ENCODE measurements at regions not wholly inside any gene's neighbourhood (a gene's known extent, or its start where the extent isn't known, plus 50 kb on each side); places are given as distances from the start of the nearest gene placed in this dataset.
"Not testable (repeated sequence)": the region's sequence is repeated elsewhere in the genome, so short reads cannot be mapped to it uniquely, and the experiment has no call there.

- DNase-seq: no peak
- H3K9ac ChIP-seq (ENCODE audit: low read length): no peak overlapping the region
- H3K9me2 ChIP-seq (replicated peaks; ENCODE audit: insufficient read depth, low read length): no peaks in the 10 kb centered on the region
- H3K79me2 ChIP-seq (ENCODE audit: low read length): no peaks in the 10 kb centered on the region
- no peak overlapping the region for H3K27ac ChIP-seq (ENCODE audit: low read length)
- no peak overlapping the region for H3K4me2 ChIP-seq (ENCODE audit: low read depth, low read length, poor library complexity, severe bottlenecking)
- H3K4me3 ChIP-seq (ENCODE audit: low read length): no peak overlapping the region
- peaks cover 3% of the 10 kb centered on the region; the same call in 1 of the 2 replicates for H3K9me3 ChIP-seq (ENCODE audit: low read length)
- H2AFZ ChIP-seq (ENCODE audit: low read length): no peak overlapping the region
- no peaks in the 10 kb centered on the region for H3K27me3 ChIP-seq (ENCODE audit: low read length)
- no peaks in the 10 kb centered on the region for H3K4me1 ChIP-seq (ENCODE audit: low read length)
- H4K20me1 ChIP-seq (ENCODE audit: insufficient read depth, low read depth, low read length): no peaks in the 10 kb centered on the region
- H3K36me3 ChIP-seq (ENCODE audit: insufficient read depth, low read length): no peaks in the 10 kb centered on the region
Observed at GRCh38 chr14:82805892-82806825, 1272.5 kb upstream of the SEL1L start.

- no peak for DNase-seq
- Histone ChIP-seq H3K27me3 (ENCODE audit: low read length) (no peaks in the 10 kb centered on the region), H2AFZ (ENCODE audit: low read length) (no peak overlapping the region), H3K79me2 (ENCODE audit: low read length) (no peaks in the 10 kb centered on the region), H3K4me3 (ENCODE audit: low read length) (no peak overlapping the region), H3K27ac (ENCODE audit: low read length) (no peak overlapping the region), H4K20me1 (ENCODE audit: insufficient read depth, low read depth, low read length) (no peaks in the 10 kb centered on the region), H3K4me1 (ENCODE audit: low read length) (no peaks in the 10 kb centered on the region), H3K9me2 (replicated peaks; ENCODE audit: insufficient read depth, low read length) (no peaks in the 10 kb centered on the region), H3K9me3 (ENCODE audit: low read length) (peaks cover 9% of the 10 kb centered on the region), H3K4me2 (ENCODE audit: low read depth, low read length, poor library complexity, severe bottlenecking) (no peak overlapping the region), H3K9ac (ENCODE audit: low read length) (no peak overlapping the region), H3K36me3 (ENCODE audit: insufficient read depth, low read length) (no peaks in the 10 kb centered on the region)
Observed at GRCh38 chr14:82811246-82811645, 1277.6 kb upstream of the SEL1L start.

- H3K27me3 ChIP-seq (ENCODE audit: low read length); H3K4me2 ChIP-seq (ENCODE audit: low read depth, low read length, poor library complexity, severe bottlenecking); H2AFZ ChIP-seq (ENCODE audit: low read length); DNase-seq; H4K20me1 ChIP-seq (ENCODE audit: insufficient read depth, low read depth, low read length); H3K4me1 ChIP-seq (ENCODE audit: low read length); H3K9ac ChIP-seq (ENCODE audit: low read length); H3K79me2 ChIP-seq (ENCODE audit: low read length); H3K9me2 ChIP-seq (replicated peaks; ENCODE audit: insufficient read depth, low read length); H3K27ac ChIP-seq (ENCODE audit: low read length); H3K9me3 ChIP-seq (ENCODE audit: low read length); H3K36me3 ChIP-seq (ENCODE audit: insufficient read depth, low read length); H3K4me3 ChIP-seq (ENCODE audit: low read length): not testable (repeated sequence)
Observed at GRCh38 chr14:82814339-82814738, 1280.7 kb upstream of the SEL1L start.

DNA sequence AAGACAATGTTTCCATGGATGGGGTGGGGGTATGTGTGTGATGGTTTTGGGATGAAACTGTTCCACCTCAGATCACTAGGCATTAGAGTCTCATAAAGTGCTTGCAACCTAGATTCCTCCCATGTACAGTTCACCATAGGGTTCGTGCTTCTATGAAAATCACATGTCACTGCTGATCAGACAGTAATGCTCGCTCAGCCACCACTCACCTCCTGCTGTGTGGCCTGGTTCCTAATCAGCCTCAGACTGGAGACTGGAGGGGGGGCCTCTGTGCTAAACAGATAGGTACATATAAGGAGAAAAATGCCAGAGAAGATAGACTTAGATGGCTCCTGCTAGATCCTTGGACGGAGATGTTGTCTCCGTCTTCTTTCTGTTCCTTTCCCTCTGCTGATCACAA lies 1296.9 kb upstream of the SEL1L start:
- H3K9me2 ChIP-seq (replicated peaks; ENCODE audit: insufficient read depth, low read length): no peaks in the 10 kb centered on the region
- H3K27ac ChIP-seq (ENCODE audit: low read length): no peak overlapping the region
- H3K4me1 ChIP-seq (ENCODE audit: low read length): no peaks in the 10 kb centered on the region
- no peaks in the 10 kb centered on the region for H3K36me3 ChIP-seq (ENCODE audit: insufficient read depth, low read length)
- no peak for DNase-seq
- no peaks in the 10 kb centered on the region for H3K27me3 ChIP-seq (ENCODE audit: low read length)
- H3K9me3 ChIP-seq (ENCODE audit: low read length): no peaks in the 10 kb centered on the region
- H3K4me3 ChIP-seq (ENCODE audit: low read length): no peak overlapping the region
- H2AFZ ChIP-seq (ENCODE audit: low read length): no peak overlapping the region
- no peak overlapping the region for H3K9ac ChIP-seq (ENCODE audit: low read length)
- no peak overlapping the region for H3K4me2 ChIP-seq (ENCODE audit: low read depth, low read length, poor library complexity, severe bottlenecking)
- no peaks in the 10 kb centered on the region for H3K79me2 ChIP-seq (ENCODE audit: low read length)
- H4K20me1 ChIP-seq (ENCODE audit: insufficient read depth, low read depth, low read length): no peaks in the 10 kb centered on the region

DNA sequence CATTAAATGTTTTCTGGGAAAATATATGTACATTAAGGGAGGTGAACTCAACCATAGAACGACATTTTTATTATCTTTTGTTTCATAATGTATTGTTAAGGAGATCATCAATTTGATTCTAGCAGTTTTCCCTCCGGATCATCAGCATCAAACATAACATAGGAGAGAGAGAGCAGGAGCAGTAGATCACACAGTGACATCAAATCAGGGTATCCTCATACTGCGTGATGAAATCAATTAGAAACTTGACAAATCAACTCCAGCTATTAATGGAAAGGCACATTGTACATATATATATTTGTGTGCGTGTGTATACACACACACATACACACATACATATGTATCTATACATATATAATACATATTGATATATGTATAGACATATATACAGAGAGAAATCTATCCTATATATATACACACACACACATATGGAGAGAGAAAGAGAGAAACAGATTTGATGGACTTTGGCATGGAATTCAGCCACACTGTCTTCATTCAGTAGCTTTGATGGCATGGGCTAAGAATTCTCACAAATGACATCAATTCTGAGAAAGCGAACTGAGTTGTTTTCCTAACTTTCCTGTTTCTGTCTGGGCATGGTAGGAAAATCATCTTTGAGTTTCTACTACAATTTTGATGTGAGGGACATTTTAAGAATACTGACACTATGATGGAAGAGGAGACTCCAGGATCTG lies 1302.8 kb upstream of the SEL1L start:
- no peak overlapping the region for H3K4me3 ChIP-seq (ENCODE audit: low read length)
- H3K27ac ChIP-seq (ENCODE audit: low read length): no peak overlapping the region
- H3K27me3 ChIP-seq (ENCODE audit: low read length): no peaks in the 10 kb centered on the region
- H3K9ac ChIP-seq (ENCODE audit: low read length): no peak overlapping the region
- H3K4me2 ChIP-seq (ENCODE audit: low read depth, low read length, poor library complexity, severe bottlenecking): no peak overlapping the region
- H4K20me1 ChIP-seq (ENCODE audit: insufficient read depth, low read depth, low read length): no peaks in the 10 kb centered on the region
- no peaks in the 10 kb centered on the region for H3K4me1 ChIP-seq (ENCODE audit: low read length)
- no peak for DNase-seq
- no peak overlapping the region for H2AFZ ChIP-seq (ENCODE audit: low read length)
- H3K9me2 ChIP-seq (replicated peaks; ENCODE audit: insufficient read depth, low read length): no peaks in the 10 kb centered on the region
- no peaks in the 10 kb centered on the region for H3K9me3 ChIP-seq (ENCODE audit: low read length)
- H3K79me2 ChIP-seq (ENCODE audit: low read length): no peaks in the 10 kb centered on the region
- H3K36me3 ChIP-seq (ENCODE audit: insufficient read depth, low read length): no peaks in the 10 kb centered on the region

DNA sequence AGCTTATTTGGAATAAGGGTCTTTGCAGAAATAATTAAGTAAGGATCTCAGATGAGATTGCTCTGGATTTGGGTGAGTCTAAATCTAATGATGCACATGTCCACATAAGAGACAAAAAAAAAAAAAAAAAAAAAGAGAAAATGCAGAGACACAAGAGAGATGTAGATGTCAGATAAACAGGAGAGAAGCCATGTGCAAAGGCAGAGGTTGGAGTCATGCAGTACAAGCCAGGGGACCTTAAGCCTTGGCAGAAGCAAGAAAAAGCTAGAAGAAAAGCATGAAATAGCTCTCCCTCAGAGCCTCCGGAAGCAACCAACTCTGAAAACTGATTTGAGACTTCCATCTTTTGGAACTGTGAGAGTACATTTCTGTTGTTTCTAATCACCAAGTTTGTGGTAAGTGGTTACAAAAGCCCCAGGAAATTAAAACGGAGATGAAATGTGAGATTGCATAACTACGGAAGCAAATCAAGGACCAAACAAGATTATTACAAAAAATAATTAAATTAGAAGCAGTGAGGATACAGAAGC lies 1304.0 kb upstream of the SEL1L start:
- no peak overlapping the region for H3K4me3 ChIP-seq (ENCODE audit: low read length)
- no peak for DNase-seq
- H2AFZ ChIP-seq (ENCODE audit: low read length): no peak overlapping the region
- H3K9me2 ChIP-seq (replicated peaks; ENCODE audit: insufficient read depth, low read length): no peaks in the 10 kb centered on the region
- H3K9me3 ChIP-seq (ENCODE audit: low read length): no peaks in the 10 kb centered on the region
- no peaks in the 10 kb centered on the region for H3K4me1 ChIP-seq (ENCODE audit: low read length)
- no peak overlapping the region for H3K4me2 ChIP-seq (ENCODE audit: low read depth, low read length, poor library complexity, severe bottlenecking)
- no peak overlapping the region for H3K9ac ChIP-seq (ENCODE audit: low read length)
- no peaks in the 10 kb centered on the region for H3K79me2 ChIP-seq (ENCODE audit: low read length)
- H4K20me1 ChIP-seq (ENCODE audit: insufficient read depth, low read depth, low read length): no peaks in the 10 kb centered on the region
- H3K36me3 ChIP-seq (ENCODE audit: insufficient read depth, low read length): no peaks in the 10 kb centered on the region
- H3K27me3 ChIP-seq (ENCODE audit: low read length): no peaks in the 10 kb centered on the region
- H3K27ac ChIP-seq (ENCODE audit: low read length): no peak overlapping the region

DNA sequence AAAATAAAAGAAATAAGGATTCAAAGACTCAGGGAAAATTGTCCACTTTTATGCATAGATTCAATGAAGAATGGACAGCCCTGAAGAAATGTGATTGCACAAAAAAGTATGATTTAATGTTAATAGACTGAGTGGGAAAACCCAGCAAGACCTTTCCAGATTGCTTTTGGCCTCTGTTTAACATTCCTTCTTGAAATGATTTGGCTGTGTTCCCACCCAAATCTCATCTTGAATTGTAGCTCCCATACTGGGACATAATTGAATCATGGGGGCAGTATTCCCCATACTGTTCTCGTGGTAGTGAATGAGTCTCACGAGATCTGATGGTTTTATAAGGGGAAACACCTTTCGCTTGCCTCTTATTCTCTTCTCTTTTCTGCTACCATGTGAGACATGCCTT lies 1316.9 kb upstream of the SEL1L start:
- no peaks in the 10 kb centered on the region for H4K20me1 ChIP-seq (ENCODE audit: insufficient read depth, low read depth, low read length)
- H3K4me2 ChIP-seq (ENCODE audit: low read depth, low read length, poor library complexity, severe bottlenecking): no peak overlapping the region
- DNase-seq: no peak
- no peaks in the 10 kb centered on the region for H3K9me2 ChIP-seq (replicated peaks; ENCODE audit: insufficient read depth, low read length)
- no peak overlapping the region for H3K9ac ChIP-seq (ENCODE audit: low read length)
- no peak overlapping the region for H3K4me3 ChIP-seq (ENCODE audit: low read length)
- H3K9me3 ChIP-seq (ENCODE audit: low read length): no peaks in the 10 kb centered on the region; the same call in 1 of the 2 replicates
- H2AFZ ChIP-seq (ENCODE audit: low read length): no peak overlapping the region
- H3K27me3 ChIP-seq (ENCODE audit: low read length): no peaks in the 10 kb centered on the region
- no peak overlapping the region for H3K27ac ChIP-seq (ENCODE audit: low read length)
- H3K4me1 ChIP-seq (ENCODE audit: low read length): no peaks in the 10 kb centered on the region
- no peaks in the 10 kb centered on the region for H3K79me2 ChIP-seq (ENCODE audit: low read length)
- no peaks in the 10 kb centered on the region for H3K36me3 ChIP-seq (ENCODE audit: insufficient read depth, low read length)

DNA sequence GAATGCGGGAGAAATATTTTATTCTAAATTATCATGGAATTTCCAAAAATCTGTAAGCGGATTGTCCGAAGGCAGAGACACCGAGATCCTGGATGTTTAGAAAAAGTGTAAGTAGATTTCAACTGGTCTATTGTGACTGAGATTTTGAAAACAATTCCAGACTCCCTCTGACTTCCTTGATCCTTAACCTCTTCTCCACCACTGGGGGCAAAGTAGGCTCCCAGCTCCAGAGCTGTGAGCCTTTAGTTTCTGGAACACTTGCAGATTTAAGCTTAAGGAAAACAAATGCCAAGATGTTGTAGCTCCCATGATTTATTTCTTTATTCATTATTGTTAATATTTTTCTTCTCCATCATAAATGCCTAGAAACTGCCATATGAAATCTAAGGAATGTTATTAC lies 1320.5 kb upstream of the SEL1L start:
- no peak for DNase-seq
- H3K27me3 ChIP-seq (ENCODE audit: low read length): no peaks in the 10 kb centered on the region
- no peaks in the 10 kb centered on the region for H3K79me2 ChIP-seq (ENCODE audit: low read length)
- H3K9me3 ChIP-seq (ENCODE audit: low read length): no peaks in the 10 kb centered on the region
- H3K9ac ChIP-seq (ENCODE audit: low read length): no peak overlapping the region
- no peak overlapping the region for H3K27ac ChIP-seq (ENCODE audit: low read length)
- no peaks in the 10 kb centered on the region for H3K36me3 ChIP-seq (ENCODE audit: insufficient read depth, low read length)
- H3K4me2 ChIP-seq (ENCODE audit: low read depth, low read length, poor library complexity, severe bottlenecking): no peak overlapping the region
- H4K20me1 ChIP-seq (ENCODE audit: insufficient read depth, low read depth, low read length): no peaks in the 10 kb centered on the region
- H3K4me1 ChIP-seq (ENCODE audit: low read length): no peaks in the 10 kb centered on the region
- H3K4me3 ChIP-seq (ENCODE audit: low read length): no peak overlapping the region
- H3K9me2 ChIP-seq (replicated peaks; ENCODE audit: insufficient read depth, low read length): no peaks in the 10 kb centered on the region
- no peak overlapping the region for H2AFZ ChIP-seq (ENCODE audit: low read length)
